SK-N-SH (cell line): ENCODE measurements at regions not wholly inside any gene's neighbourhood (a gene's known extent, or its start where the extent isn't known, plus 50 kb on each side); places are given as distances from the start of the nearest gene placed in this dataset.

Experiments
- CTCF ChIA-PET: fragments of 300-600, 350-600 bp; formaldehyde crosslinking; extraction: SDS; loops from one replicate; lab custom pipeline; 2021; lab: Yijun Ruan, JAX
- POLR2A ChIA-PET: fragments of 350-600 bp; sonication (Branson Sonifier 250); formaldehyde crosslinking; extraction: SDS; loops from one replicate; lab custom pipeline; 2020; ENCODE audit warnings: antibody characterized with exemption, inconsistent platforms; lab: Yijun Ruan, JAX
- DNase-seq: peaks from one replicate; pipeline ENCODE4 v3.0.0; 2012
- H2AFZ ChIP-seq: fragments of 200-600 bp; sonication (generic); 2 replicates; pipeline ENCODE4 v1.8.1; 2016; ENCODE audit warnings: antibody characterized with exemption, mild to moderate bottlenecking, low read depth
- H3F3A ChIP-seq: fragments of 200-600 bp; sonication (generic); replicated peaks from 2 replicates; pipeline ENCODE3; 2016; ENCODE audit warnings: antibody characterized with exemption, mild to moderate bottlenecking; ENCODE audit not compliant: insufficient read depth
- H3K27ac ChIP-seq, 2 experiments: fragments of 200-500 bp in 1 of 2; fragments of 200-600 bp in 1 of 2; sonication (Bioruptor generic) in 1 of 2; sonication (generic), shearing (Covaris generic) in 1 of 2; 2 replicates each; pipeline versions ENCODE4 v1.5.1 to v1.6.1; 2014 to 2016; ENCODE audit warnings: low read depth in 2 of 2, inconsistent platforms in 1 of 2, low read length in 1 of 2, mild to moderate bottlenecking in 1 of 2, mixed read lengths in 1 of 2
- H3K27me3 ChIP-seq: fragments of 200-600 bp; sonication (generic), shearing (Covaris generic); 2 replicates; pipeline ENCODE4 v1.6.1; 2016; ENCODE audit warnings: mixed run types; ENCODE audit not compliant: insufficient read depth
- H3K36me3 ChIP-seq, 2 experiments: fragments of 200-500 bp in 1 of 2; fragments of 200-600 bp in 1 of 2; sonication (Bioruptor generic) in 1 of 2; sonication (generic) in 1 of 2; replicated peaks in 1 of 2; 2 replicates each; pipeline versions ENCODE3 to v1.5.1; 2014 to 2016; ENCODE audit warnings: low read length in 1 of 2, mild to moderate bottlenecking in 1 of 2; ENCODE audit not compliant: insufficient read depth in 2 of 2, control insufficient read depth in 1 of 2
- H3K4me1 ChIP-seq, 2 experiments: fragments of 200-500 bp in 1 of 2; fragments of 200-600 bp in 1 of 2; sonication (Bioruptor generic) in 1 of 2; sonication (generic), shearing (Covaris generic) in 1 of 2; 2 replicates each; pipeline versions ENCODE4 v1.5.1 to v1.6.1; 2014 to 2016; ENCODE audit warnings: low read depth in 1 of 2, low read length in 1 of 2, mixed run types in 1 of 2; ENCODE audit not compliant: insufficient read depth in 2 of 2, control insufficient read depth in 1 of 2
- H3K4me2 ChIP-seq: fragments of 200-600 bp; sonication (generic), shearing (Covaris generic); 2 replicates; pipeline ENCODE4 v1.6.1; 2017; ENCODE audit warnings: mixed run types
- H3K4me3 ChIP-seq, 2 experiments: fragments of 200-500 bp in 1 of 2; fragments of 200-600 bp in 1 of 2; sonication (Bioruptor generic) in 1 of 2; sonication (generic), shearing (Covaris generic) in 1 of 2; 2 replicates each; pipeline versions ENCODE4 v1.5.1 to v1.8.1; 2014 to 2016; ENCODE audit warnings: low read depth in 2 of 2, inconsistent platforms in 1 of 2, low read length in 1 of 2, mild to moderate bottlenecking in 1 of 2, mixed read lengths in 1 of 2, moderate library complexity in 1 of 2
- H3K79me2 ChIP-seq: fragments of 200-600 bp; sonication (generic); 2 replicates; pipeline ENCODE4 v1.8.1; 2017; ENCODE audit warnings: mild to moderate bottlenecking; ENCODE audit not compliant: insufficient read depth
- H3K9ac ChIP-seq: fragments of 200-600 bp; sonication (generic); 2 replicates; pipeline ENCODE4 v1.6.1; 2017; ENCODE audit warnings: mixed run types
- H3K9me2 ChIP-seq: fragments of 200-600 bp; sonication (generic); 2 replicates; pipeline ENCODE4 v1.6.1; 2017; ENCODE audit warnings: mixed run types
- H3K9me3 ChIP-seq: fragments of 200-600 bp; sonication (generic); 2 replicates; pipeline ENCODE4 v1.6.1; 2017; ENCODE audit warnings: mixed run types, mild to moderate bottlenecking, moderate library complexity
- H4K20me1 ChIP-seq: fragments of 200-600 bp; sonication (generic); 2 replicates; pipeline ENCODE4 v1.6.1; 2017; ENCODE audit warnings: mild to moderate bottlenecking, mixed run types; ENCODE audit not compliant: insufficient read depth
- CHD2 ChIP-seq: fragments of 150-350 bp; IDR thresholded peaks from 2 replicates; pipeline ENCODE4 v1.6.1; 2018; ENCODE audit warnings: low read length; ENCODE audit not compliant: partially characterized antibody
- ELF1 ChIP-seq: IDR thresholded peaks from 2 replicates; pipeline ENCODE4 v1.4.0; 2012
- JUND ChIP-seq: IDR thresholded peaks from 2 replicates; pipeline ENCODE4 v1.4.0; 2012
- MXI1 ChIP-seq: IDR thresholded peaks from 2 replicates; pipeline ENCODE4 v1.6.1; 2012; ENCODE audit warnings: mild to moderate bottlenecking, low read depth, low read length, improper control_type of control experiment
- POLR2AphosphoS5 ChIP-seq: IDR thresholded peaks from 2 replicates; pipeline ENCODE4 v1.6.1; 2012; ENCODE audit warnings: low read depth, low read length
- RFX5 ChIP-seq: IDR thresholded peaks from 2 replicates; pipeline ENCODE4 v1.6.1; 2012; ENCODE audit warnings: mild to moderate bottlenecking, improper control_type of control experiment, low read length
- RXRA ChIP-seq: IDR thresholded peaks from 2 replicates; pipeline ENCODE4 v1.4.0; 2012; ENCODE audit warnings: low read depth, mild to moderate bottlenecking, borderline replicate concordance
- SIN3A ChIP-seq: IDR thresholded peaks from 2 replicates; pipeline ENCODE4 v1.6.1; 2012; ENCODE audit warnings: low read depth, mild to moderate bottlenecking, low read length, moderate library complexity, borderline replicate concordance
- TAF1 ChIP-seq: IDR thresholded peaks from 2 replicates; pipeline ENCODE4 v1.6.1; 2012; ENCODE audit warnings: low read depth, mild to moderate bottlenecking, low read length, moderate library complexity, borderline replicate concordance
- TCF12 ChIP-seq: IDR thresholded peaks from 2 replicates; pipeline ENCODE4 v1.4.0; 2012
- TEAD4 ChIP-seq: IDR thresholded peaks from 2 replicates; pipeline ENCODE4 v1.4.0; 2012; ENCODE audit warnings: mild to moderate bottlenecking, borderline replicate concordance; ENCODE audit not compliant: insufficient read depth
- YY1 ChIP-seq: IDR thresholded peaks from 2 replicates; pipeline ENCODE4 v1.4.0; 2012; ENCODE audit warnings: low read depth, mild to moderate bottlenecking
- WGBS: methylation state at CpG from one replicate; pipeline ENCODE4 v1.1.6; 2017; ENCODE audit warnings: low lambda C conversion rate; 5-methylcytosine and 5-hydroxymethylcytosine counted together
- TF ChIP-seq, protein P1 (sequence below): IDR thresholded peaks from 2 replicates; pipeline ENCODE4 v1.4.0; 2012; ENCODE audit warnings: low read depth, borderline replicate concordance
- TF ChIP-seq, protein P2 (sequence below): IDR thresholded peaks from 2 replicates; pipeline ENCODE4 v1.4.0; 2012; ENCODE audit warnings: low read depth, borderline replicate concordance
- TF ChIP-seq, protein P3 (sequence below): fragments of 150-350 bp; IDR thresholded peaks from 2 replicates; pipeline ENCODE4 v1.6.1; 2017; ENCODE audit warnings: antibody characterized with exemption, low read length, low read depth, borderline replicate concordance
- TF ChIP-seq, protein P4 (sequence below): fragments of 150-350 bp; IDR thresholded peaks from 2 replicates; pipeline ENCODE4 v1.6.1; 2016; ENCODE audit warnings: mild to moderate bottlenecking, low read depth, low read length
- TF ChIP-seq, protein P5 (sequence below): IDR thresholded peaks from 2 replicates; pipeline ENCODE4 v1.4.0; 2012; ENCODE audit warnings: low read depth

DNA sequence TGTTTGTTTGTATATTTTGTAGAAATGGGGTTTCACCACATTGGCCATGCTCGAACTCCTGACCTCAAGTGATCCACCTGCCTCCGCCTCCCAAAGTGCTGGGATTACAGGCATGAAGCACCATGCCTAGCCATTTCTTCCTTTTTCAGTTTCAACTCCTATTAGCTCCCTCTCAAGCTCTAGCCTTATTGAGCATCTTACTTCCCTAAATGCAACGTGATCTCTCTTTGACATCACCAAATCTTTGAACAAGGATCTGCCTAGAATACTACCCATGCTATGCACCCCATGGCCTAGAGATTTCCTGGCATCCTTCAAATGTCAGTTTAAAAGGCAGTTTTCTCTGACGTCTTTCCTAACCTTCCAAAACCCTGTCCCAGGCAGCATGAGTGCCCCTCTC, 91.1 kb upstream of the NR5A2 start:
- no peaks in the 10 kb centered on the region for H3K36me3 ChIP-seq
- TF ChIP-seq TAF1, result no peak
- TF ChIP-seq, protein P1, sequence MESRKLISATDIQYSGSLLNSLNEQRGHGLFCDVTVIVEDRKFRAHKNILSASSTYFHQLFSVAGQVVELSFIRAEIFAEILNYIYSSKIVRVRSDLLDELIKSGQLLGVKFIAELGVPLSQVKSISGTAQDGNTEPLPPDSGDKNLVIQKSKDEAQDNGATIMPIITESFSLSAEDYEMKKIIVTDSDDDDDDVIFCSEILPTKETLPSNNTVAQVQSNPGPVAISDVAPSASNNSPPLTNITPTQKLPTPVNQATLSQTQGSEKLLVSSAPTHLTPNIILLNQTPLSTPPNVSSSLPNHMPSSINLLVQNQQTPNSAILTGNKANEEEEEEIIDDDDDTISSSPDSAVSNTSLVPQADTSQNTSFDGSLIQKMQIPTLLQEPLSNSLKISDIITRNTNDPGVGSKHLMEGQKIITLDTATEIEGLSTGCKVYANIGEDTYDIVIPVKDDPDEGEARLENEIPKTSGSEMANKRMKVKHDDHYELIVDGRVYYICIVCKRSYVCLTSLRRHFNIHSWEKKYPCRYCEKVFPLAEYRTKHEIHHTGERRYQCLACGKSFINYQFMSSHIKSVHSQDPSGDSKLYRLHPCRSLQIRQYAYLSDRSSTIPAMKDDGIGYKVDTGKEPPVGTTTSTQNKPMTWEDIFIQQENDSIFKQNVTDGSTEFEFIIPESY, result no peak
- TF ChIP-seq, protein P2, sequence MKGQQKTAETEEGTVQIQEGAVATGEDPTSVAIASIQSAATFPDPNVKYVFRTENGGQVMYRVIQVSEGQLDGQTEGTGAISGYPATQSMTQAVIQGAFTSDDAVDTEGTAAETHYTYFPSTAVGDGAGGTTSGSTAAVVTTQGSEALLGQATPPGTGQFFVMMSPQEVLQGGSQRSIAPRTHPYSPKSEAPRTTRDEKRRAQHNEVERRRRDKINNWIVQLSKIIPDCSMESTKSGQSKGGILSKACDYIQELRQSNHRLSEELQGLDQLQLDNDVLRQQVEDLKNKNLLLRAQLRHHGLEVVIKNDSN, result no peak
- TF ChIP-seq, protein P3, sequence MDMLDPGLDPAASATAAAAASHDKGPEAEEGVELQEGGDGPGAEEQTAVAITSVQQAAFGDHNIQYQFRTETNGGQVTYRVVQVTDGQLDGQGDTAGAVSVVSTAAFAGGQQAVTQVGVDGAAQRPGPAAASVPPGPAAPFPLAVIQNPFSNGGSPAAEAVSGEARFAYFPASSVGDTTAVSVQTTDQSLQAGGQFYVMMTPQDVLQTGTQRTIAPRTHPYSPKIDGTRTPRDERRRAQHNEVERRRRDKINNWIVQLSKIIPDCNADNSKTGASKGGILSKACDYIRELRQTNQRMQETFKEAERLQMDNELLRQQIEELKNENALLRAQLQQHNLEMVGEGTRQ, result no peak
- TF ChIP-seq, protein P4, sequence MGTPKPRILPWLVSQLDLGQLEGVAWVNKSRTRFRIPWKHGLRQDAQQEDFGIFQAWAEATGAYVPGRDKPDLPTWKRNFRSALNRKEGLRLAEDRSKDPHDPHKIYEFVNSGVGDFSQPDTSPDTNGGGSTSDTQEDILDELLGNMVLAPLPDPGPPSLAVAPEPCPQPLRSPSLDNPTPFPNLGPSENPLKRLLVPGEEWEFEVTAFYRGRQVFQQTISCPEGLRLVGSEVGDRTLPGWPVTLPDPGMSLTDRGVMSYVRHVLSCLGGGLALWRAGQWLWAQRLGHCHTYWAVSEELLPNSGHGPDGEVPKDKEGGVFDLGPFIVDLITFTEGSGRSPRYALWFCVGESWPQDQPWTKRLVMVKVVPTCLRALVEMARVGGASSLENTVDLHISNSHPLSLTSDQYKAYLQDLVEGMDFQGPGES, result no peak
- TF ChIP-seq, protein P5, sequence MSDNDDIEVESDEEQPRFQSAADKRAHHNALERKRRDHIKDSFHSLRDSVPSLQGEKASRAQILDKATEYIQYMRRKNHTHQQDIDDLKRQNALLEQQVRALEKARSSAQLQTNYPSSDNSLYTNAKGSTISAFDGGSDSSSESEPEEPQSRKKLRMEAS, result no peak
- TF ChIP-seq YY1, result no peak
- no peak for TF ChIP-seq ELF1
- no peak for TF ChIP-seq TEAD4
- no peak for TF ChIP-seq MXI1
- no peak for TF ChIP-seq JUND
- no peak for TF ChIP-seq POLR2AphosphoS5
- no peak overlapping the region for H3K27ac ChIP-seq
- no peaks in the 10 kb centered on the region for H3K27me3 ChIP-seq
- no peaks in the 10 kb centered on the region for H3F3A ChIP-seq
- H3K4me3 ChIP-seq, result no peak overlapping the region
- ChIA-PET CTCF (interaction anchor here (1.4 kb wide), 1 partner anchor 13 kb away, joined by 4 read pairs; no protein-coding TSS in a partner anchor), POLR2A (no interaction called here)
- no peak overlapping the region for H3K9ac ChIP-seq
- no peaks in the 10 kb centered on the region for H4K20me1 ChIP-seq
- no peaks in the 10 kb centered on the region for H3K4me1 ChIP-seq
- DNase-seq, result no peak
- H3K79me2 ChIP-seq, result no peaks in the 10 kb centered on the region
- WGBS, result 50% methylated on average over 4 of the region's 4 CpGs
- H2AFZ ChIP-seq, result no peak overlapping the region
- H3K9me3 ChIP-seq, result no peaks in the 10 kb centered on the region
- H3K9me2 ChIP-seq, result no peaks in the 10 kb centered on the region
- no peak overlapping the region for H3K4me2 ChIP-seq

DNA sequence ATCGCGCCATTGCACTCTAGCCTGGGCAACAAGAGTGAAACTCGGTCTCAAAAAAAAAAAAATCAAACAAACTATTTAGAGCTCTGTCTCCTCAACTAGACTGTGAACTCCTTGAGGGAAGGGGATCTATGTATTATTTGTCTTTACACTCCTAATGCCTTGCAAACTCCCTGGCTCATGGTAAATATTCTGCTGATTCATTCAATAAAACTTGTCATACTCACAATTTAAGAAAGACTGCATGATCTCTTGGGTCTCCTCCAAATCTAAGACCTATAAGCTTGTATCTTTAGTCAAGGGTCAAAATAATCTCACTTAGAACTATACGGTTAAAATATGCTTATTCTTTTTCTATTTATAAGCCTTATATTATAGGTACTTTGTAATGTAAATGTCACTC, 90.3 kb upstream of the NR5A2 start:
- H3K27me3 ChIP-seq, result no peaks in the 10 kb centered on the region
- no peaks in the 10 kb centered on the region for H3K9me3 ChIP-seq
- no peak overlapping the region for H3K9ac ChIP-seq
- no peaks in the 10 kb centered on the region for H3K79me2 ChIP-seq
- 79% methylated on average over 4 of the region's 4 CpGs for whole genome bisulfite sequencing
- no peaks in the 10 kb centered on the region for H4K20me1 ChIP-seq
- H3K4me2 ChIP-seq, result no peak overlapping the region
- no peak overlapping the region for H2AFZ ChIP-seq
- H3K9me2 ChIP-seq, result no peaks in the 10 kb centered on the region
- no peaks in the 10 kb centered on the region for H3F3A ChIP-seq
- H3K36me3 ChIP-seq, result no peaks in the 10 kb centered on the region
- ChIA-PET CTCF (interaction anchor here (1.4 kb wide), 1 partner anchor 12 kb away, joined by 4 read pairs; no protein-coding TSS in a partner anchor), POLR2A (no interaction called here)
- H3K4me3 ChIP-seq, result no peak overlapping the region
- DNase-seq, result no peak
- H3K4me1 ChIP-seq, result no peaks in the 10 kb centered on the region
- H3K27ac ChIP-seq, result no peak overlapping the region
- TF ChIP-seq SIN3A (no peak), TEAD4 (no peak), CHD2 (no peak), TCF12 (no peak), RFX5 (no peak), YY1 (no peak), RXRA (no peak), JUND (no peak), MXI1 (no peak), TAF1 (no peak)
- TF ChIP-seq, protein P1, result no peak
- TF ChIP-seq, protein P5, result no peak
